Endothelial cell of umbilical vein (primary cell): ENCODE measurements at regions not wholly inside any gene's neighbourhood (a gene's known extent, or its start where the extent isn't known, plus 50 kb on each side); places are given as distances from the start of the nearest gene placed in this dataset.
"Not testable (repeated sequence)": the region's sequence is repeated elsewhere in the genome, so short reads cannot be mapped to it uniquely, and the experiment has no call there.

Experiments used
- BruUV-seq: library from RNA; stranded (reverse); fragments of 400-500 nt; replicated peaks from 2 replicates; lab custom pipeline; 2021; lab: Mats Ljungman, UMichigan
- CTCF ChIA-PET: fragments of 300-600, 350-600 bp; sonication (Branson Sonifier 250); formaldehyde crosslinking; loops from one replicate; lab custom pipeline; 2021; ENCODE audit warnings: antibody characterized with exemption, inconsistent platforms; lab: Charles Lee
- POLR2A ChIA-PET: fragments of 300-600, 350-600 bp; sonication (Branson Sonifier 250); formaldehyde crosslinking; loops from one replicate; lab custom pipeline; 2021; ENCODE audit warnings: antibody characterized with exemption, inconsistent platforms; lab: Charles Lee
- DNase-seq: peaks from one replicate; pipeline ENCODE4 v3.0.0-alpha.2; 2011; ENCODE audit warnings: low read depth, low spot score
- FAIRE-seq: peaks from 2 replicates; lab custom pipeline; 2011; peaks lifted over from hg19 to GRCh38; lab: Jason Lieb, UNC
- H2AFZ ChIP-seq: 2 replicates; pipeline ENCODE4 v1.6.0; 2012; ENCODE audit warnings: low read depth, low read length, control low read depth, inconsistent platforms
- H3K27ac ChIP-seq: 2 replicates; pipeline ENCODE4 v1.5.1; 2011; ENCODE audit warnings: low read depth, mild to moderate bottlenecking, control low read depth, low read length, moderate library complexity; ENCODE audit not compliant: insufficient read depth
- H3K27me3 ChIP-seq, 2 experiments: 2 replicates each; pipeline versions ENCODE4 v1.6.0 to v1.6.1; 2011; ENCODE audit warnings: low read length in 2 of 2, mixed read lengths in 1 of 2; ENCODE audit not compliant: control insufficient read depth in 2 of 2, insufficient read depth in 2 of 2
- H3K36me3 ChIP-seq, 2 experiments: 2 replicates in 1 of 2; 3 replicates in 1 of 2; pipeline ENCODE4 v1.5.1; 2011; ENCODE audit warnings: low read length in 2 of 2, mild to moderate bottlenecking in 1 of 2, moderate library complexity in 1 of 2; ENCODE audit not compliant: control insufficient read depth in 2 of 2, insufficient read depth in 2 of 2; ENCODE audit errors: extremely low read depth in 1 of 2
- H3K4me1 ChIP-seq: 3 replicates; pipeline ENCODE4 v1.5.1; 2011; ENCODE audit warnings: mild to moderate bottlenecking, low read length; ENCODE audit not compliant: control insufficient read depth, insufficient read depth; ENCODE audit errors: extremely low read depth
- H3K4me2 ChIP-seq: 2 replicates; pipeline ENCODE4 v1.6.1; 2011; ENCODE audit warnings: low read length, control low read depth, mixed read lengths; ENCODE audit not compliant: insufficient read depth
- H3K4me3 ChIP-seq, 3 experiments: fragments of 200-600 bp in 1 of 3; sonication (generic), shearing (Covaris generic) in 1 of 3; replicated peaks in 1 of 3; 2 replicates each; pipeline ENCODE4 v1.5.1; 2011 to 2016; ENCODE audit warnings: control low read depth in 3 of 3, low read length in 3 of 3, mild to moderate bottlenecking in 2 of 3, inconsistent platforms in 1 of 3, low read depth in 1 of 3, moderate library complexity in 1 of 3; ENCODE audit not compliant: insufficient read depth in 1 of 3
- H3K79me2 ChIP-seq: 2 replicates; pipeline ENCODE4 v1.6.0; 2012; ENCODE audit warnings: low read length, inconsistent platforms; ENCODE audit not compliant: control insufficient read depth, insufficient read depth
- H3K9ac ChIP-seq: replicated peaks from 2 replicates; pipeline ENCODE3; 2011; ENCODE audit warnings: low read length, control low read depth; ENCODE audit not compliant: insufficient read depth; ENCODE audit errors: extremely low read depth
- H3K9me1 ChIP-seq: replicated peaks from 3 replicates; pipeline ENCODE4 v1.6.0; 2011; ENCODE audit warnings: mild to moderate bottlenecking, low read length; ENCODE audit not compliant: control insufficient read depth, insufficient read depth; ENCODE audit errors: extremely low read depth
- H3K9me3 ChIP-seq: replicated peaks from 2 replicates; pipeline ENCODE4 v1.5.1; 2012; ENCODE audit warnings: low read length, inconsistent platforms; ENCODE audit not compliant: control insufficient read depth, insufficient read depth
- H4K20me1 ChIP-seq: replicated peaks from 2 replicates; pipeline ENCODE3; 2011; ENCODE audit warnings: mild to moderate bottlenecking, low read length; ENCODE audit not compliant: control insufficient read depth, insufficient read depth; ENCODE audit errors: extremely low read depth
- CTCF ChIP-seq, 2 donors: IDR thresholded peaks; 1 replicate in 1 of 2; 2 replicates in 1 of 2; pipeline ENCODE4 v1.5.1; 2011; ENCODE audit warnings: low read length in 2 of 2, mild to moderate bottlenecking in 2 of 2, moderate library complexity in 2 of 2, control low read depth in 1 of 2, inconsistent platforms in 1 of 2, low read depth in 1 of 2; ENCODE audit not compliant: insufficient read depth in 1 of 2; ENCODE audit errors: extremely low read depth in 1 of 2
- EZH2 ChIP-seq: IDR thresholded peaks from 2 replicates; pipeline ENCODE4 v1.6.1; 2012; ENCODE audit warnings: borderline replicate concordance, low read depth, mild to moderate bottlenecking, moderate library complexity, low read length, inconsistent platforms; ENCODE audit not compliant: severe bottlenecking
- FOS ChIP-seq: IDR thresholded peaks from 2 replicates; pipeline ENCODE4 v1.6.1; 2011; ENCODE audit warnings: mild to moderate bottlenecking, low read length, moderate library complexity, borderline replicate concordance; ENCODE audit not compliant: insufficient read depth
- GATA2 ChIP-seq: IDR thresholded peaks from 2 replicates; pipeline ENCODE4 v1.7.0; 2011; ENCODE audit warnings: low read depth, mild to moderate bottlenecking, moderate library complexity, mixed read lengths, low read length; ENCODE audit not compliant: insufficient read length, insufficient read depth
- JUN ChIP-seq: IDR thresholded peaks from 2 replicates; pipeline ENCODE4 v1.6.1; 2011; ENCODE audit warnings: borderline replicate concordance, low read depth; ENCODE audit not compliant: insufficient read length, insufficient read depth
- MAX ChIP-seq: IDR thresholded peaks from 2 replicates; pipeline ENCODE4 v1.6.1; 2011; ENCODE audit not compliant: insufficient read depth, insufficient read length
- MYC ChIP-seq: IDR thresholded peaks from one replicate; pipeline ENCODE4 v1.6.1; 2011; ENCODE audit warnings: mild to moderate bottlenecking, low read depth, low read length
- POLR2A ChIP-seq: IDR thresholded peaks from 2 replicates; pipeline ENCODE4 v1.6.1; 2012; ENCODE audit warnings: low read depth, mild to moderate bottlenecking, control low read depth, low read length
- POLR2AphosphoS5 ChIP-seq: IDR thresholded peaks from 2 replicates; pipeline ENCODE4 v1.6.1; 2012; ENCODE audit warnings: low read depth, mild to moderate bottlenecking, control low read depth, low read length, moderate library complexity; ENCODE audit not compliant: insufficient read depth
- dilution Hi-C: fragments of 300-500 bp; cut with MboI; formaldehyde crosslinking; loops from one replicate; pipeline ENCODE4 v1.15.0; 2019; ENCODE audit warnings: low sequenced_read_pairs; ENCODE audit not compliant: extremely low pct_ligation_motif_present
- intact Hi-C: fragments of 100-400 bp; cut with micrococcal nuclease; formaldehyde crosslinking; loops from one replicate; pipeline ENCODE4 v1.10.0; 2022

- no peak overlapping the region for H3K4me3 ChIP-seq
- TF ChIP-seq JUN (no peak), POLR2A (no peak), POLR2AphosphoS5 (no peak), MYC (no peak), GATA2 (no peak), FOS (no peak), MAX (no peak), CTCF (IDR thresholded peaks at IDR 0.05; ENCODE audit: extremely low read depth in 1 of 2, insufficient read depth in 1 of 2, low read depth in 1 of 2, low read length in 2 of 2) (no peak), EZH2 (no peak)
- H3K27me3 ChIP-seq: no peaks in the 10 kb centered on the region
- no peaks in the 10 kb centered on the region for H3K9me1 ChIP-seq
- H3K79me2 ChIP-seq: no peaks in the 10 kb centered on the region
- H2AFZ ChIP-seq: no peak overlapping the region
- no peaks in the 10 kb centered on the region for H4K20me1 ChIP-seq
- DNase-seq (no peak), FAIRE-seq (no peak)
- dilution Hi-C loops (no loop called here), intact Hi-C loops (no loop called here)
- no TSS peak for BruUV-seq
- no peak overlapping the region for H3K9ac ChIP-seq
- no peak overlapping the region for H3K4me2 ChIP-seq
- POLR2A ChIA-PET: no interaction called here
- H3K4me1 ChIP-seq: no peaks in the 10 kb centered on the region
- CTCF ChIA-PET: no interaction called here
- H3K27ac ChIP-seq: no peak overlapping the region
- no peaks in the 10 kb centered on the region for H3K36me3 ChIP-seq
- H3K9me3 ChIP-seq: no peaks in the 10 kb centered on the region
Observed at GRCh38 chr13:90605664-90606063, 741.8 kb upstream of the MIR17HG start.

GRCh38 chr13:90606921-90607320, 740.6 kb upstream of the MIR17HG start:
- H2AFZ ChIP-seq, FAIRE-seq, intact Hi-C loops, H3K27me3 ChIP-seq, H3K4me1 ChIP-seq, CTCF ChIA-PET, H3K27ac ChIP-seq, H3K36me3 ChIP-seq, H3K4me2 ChIP-seq, dilution Hi-C loops, H3K9me3 ChIP-seq, H3K4me3 ChIP-seq, BruUV-seq, H3K79me2 ChIP-seq, DNase-seq, H4K20me1 ChIP-seq, H3K9me1 ChIP-seq, POLR2A ChIA-PET, H3K9ac ChIP-seq: not testable (repeated sequence)
